ENCODE measurements at regions not wholly inside any gene's neighbourhood (a gene's known extent, or its start where the extent isn't known, plus 50 kb on each side); places are given as distances from the start of the nearest gene placed in this dataset.
A peak's percentile ranks its signal among the peaks of the same experiment; 100 is the strongest.

DNA sequence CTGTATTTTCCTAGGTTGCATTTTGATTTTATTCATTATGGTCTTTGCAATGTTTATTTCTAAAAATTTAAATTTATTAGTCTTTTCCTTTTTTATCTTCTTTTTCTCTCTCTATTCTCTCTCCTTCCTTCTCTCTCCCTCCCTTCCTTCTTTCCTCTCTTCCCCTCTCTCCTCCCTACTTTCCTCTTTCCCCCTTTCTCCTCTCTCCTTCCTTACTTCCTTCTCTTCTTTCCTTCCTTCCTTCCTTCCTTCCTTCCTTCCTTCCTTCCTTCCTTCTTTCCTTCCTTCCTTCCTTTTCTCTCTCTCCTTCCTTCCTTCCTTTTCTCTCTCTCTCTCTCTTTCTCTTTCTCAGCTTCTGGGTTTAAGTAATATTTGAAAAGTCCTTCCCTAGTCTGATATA lies 72.8 kb upstream of the RASGRF1 start:
- DNase-seq (ENCODE audit: unreplicated experiment): no peak

DNA sequence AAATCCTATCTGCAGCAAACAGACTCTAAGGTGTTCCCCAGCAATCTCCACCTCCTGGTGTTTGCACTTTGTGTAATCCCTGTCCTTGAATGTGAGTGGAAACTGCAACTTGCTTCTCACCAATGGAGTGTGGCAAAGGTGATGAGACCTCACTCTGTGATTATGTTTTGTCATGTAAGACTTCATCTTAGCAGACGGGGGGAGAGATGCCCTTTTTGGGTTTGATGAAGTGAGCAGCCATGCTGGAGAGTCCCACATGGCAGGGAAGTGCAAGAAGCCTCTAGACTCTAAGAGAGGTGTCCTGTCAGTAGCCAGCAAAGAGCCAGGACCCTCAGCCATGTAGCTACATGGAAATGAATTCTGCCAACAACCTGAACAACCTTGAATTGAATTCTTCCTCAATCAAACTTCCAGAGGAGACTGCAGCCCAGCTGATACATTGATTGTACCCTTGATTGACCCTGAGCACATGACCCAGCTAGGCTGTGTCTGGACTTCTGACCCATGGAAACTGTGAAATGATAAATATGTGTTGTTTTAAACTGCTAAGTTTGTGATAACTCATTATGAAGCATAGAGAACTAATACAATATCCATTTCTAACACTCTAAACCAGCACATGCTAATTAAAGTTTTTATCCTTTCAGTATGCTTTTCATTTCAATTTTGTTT lies 71.4 kb upstream of the RASGRF1 start:
- intact Hi-C loops (cut with micrococcal nuclease): no loop called here
- TF ChIP-seq, protein P1, sequence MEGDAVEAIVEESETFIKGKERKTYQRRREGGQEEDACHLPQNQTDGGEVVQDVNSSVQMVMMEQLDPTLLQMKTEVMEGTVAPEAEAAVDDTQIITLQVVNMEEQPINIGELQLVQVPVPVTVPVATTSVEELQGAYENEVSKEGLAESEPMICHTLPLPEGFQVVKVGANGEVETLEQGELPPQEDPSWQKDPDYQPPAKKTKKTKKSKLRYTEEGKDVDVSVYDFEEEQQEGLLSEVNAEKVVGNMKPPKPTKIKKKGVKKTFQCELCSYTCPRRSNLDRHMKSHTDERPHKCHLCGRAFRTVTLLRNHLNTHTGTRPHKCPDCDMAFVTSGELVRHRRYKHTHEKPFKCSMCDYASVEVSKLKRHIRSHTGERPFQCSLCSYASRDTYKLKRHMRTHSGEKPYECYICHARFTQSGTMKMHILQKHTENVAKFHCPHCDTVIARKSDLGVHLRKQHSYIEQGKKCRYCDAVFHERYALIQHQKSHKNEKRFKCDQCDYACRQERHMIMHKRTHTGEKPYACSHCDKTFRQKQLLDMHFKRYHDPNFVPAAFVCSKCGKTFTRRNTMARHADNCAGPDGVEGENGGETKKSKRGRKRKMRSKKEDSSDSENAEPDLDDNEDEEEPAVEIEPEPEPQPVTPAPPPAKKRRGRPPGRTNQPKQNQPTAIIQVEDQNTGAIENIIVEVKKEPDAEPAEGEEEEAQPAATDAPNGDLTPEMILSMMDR (IDR thresholded peaks at IDR 0.05; ENCODE audit: unreplicated experiment): no peak
- peaks cover 7% of the 10 kb centered on the region for H3K4me1 Mint-ChIP-seq (ENCODE audit: insufficient read depth, unreplicated experiment)
- no peak for DNase-seq (ENCODE audit: unreplicated experiment)
- H3K4me3 Mint-ChIP-seq (ENCODE audit: unreplicated experiment): no peak overlapping the region
- ChIA-PET CTCF (no interaction called here), POLR2A (no interaction called here)
- no peaks in the 10 kb centered on the region for H3K36me3 Mint-ChIP-seq (ENCODE audit: insufficient read depth, unreplicated experiment)
- H3K27ac Mint-ChIP-seq (ENCODE audit: low read depth, unreplicated experiment): no peak overlapping the region
- H3K27me3 Mint-ChIP-seq (ENCODE audit: insufficient read depth, unreplicated experiment): no peaks in the 10 kb centered on the region
- H3K9me3 Mint-ChIP-seq (ENCODE audit: unreplicated experiment): no peaks in the 10 kb centered on the region
- no TSS peak for BruUV-seq (replicated peaks)

More for the DNA sequence above, 72.8 kb upstream of the RASGRF1 start:
- Mint-ChIP-seq H3K4me1 (ENCODE audit: insufficient read depth, unreplicated experiment) (peaks cover 3% of the 10 kb centered on the region), H3K27me3 (ENCODE audit: insufficient read depth, unreplicated experiment) (no peaks in the 10 kb centered on the region), H3K36me3 (ENCODE audit: insufficient read depth, unreplicated experiment) (no peaks in the 10 kb centered on the region), H3K27ac (ENCODE audit: low read depth, unreplicated experiment) (no peak overlapping the region), H3K9me3 (ENCODE audit: unreplicated experiment) (no peaks in the 10 kb centered on the region), H3K4me3 (ENCODE audit: unreplicated experiment) (no peak overlapping the region)
- POLR2A ChIA-PET: no interaction called here
- no TSS peak for BruUV-seq (replicated peaks)
- TF ChIP-seq, protein P1 (IDR thresholded peaks at IDR 0.05; ENCODE audit: unreplicated experiment): no peak
- CTCF ChIA-PET: no interaction called here
- intact Hi-C loops (cut with micrococcal nuclease): no loop called here

DNA sequence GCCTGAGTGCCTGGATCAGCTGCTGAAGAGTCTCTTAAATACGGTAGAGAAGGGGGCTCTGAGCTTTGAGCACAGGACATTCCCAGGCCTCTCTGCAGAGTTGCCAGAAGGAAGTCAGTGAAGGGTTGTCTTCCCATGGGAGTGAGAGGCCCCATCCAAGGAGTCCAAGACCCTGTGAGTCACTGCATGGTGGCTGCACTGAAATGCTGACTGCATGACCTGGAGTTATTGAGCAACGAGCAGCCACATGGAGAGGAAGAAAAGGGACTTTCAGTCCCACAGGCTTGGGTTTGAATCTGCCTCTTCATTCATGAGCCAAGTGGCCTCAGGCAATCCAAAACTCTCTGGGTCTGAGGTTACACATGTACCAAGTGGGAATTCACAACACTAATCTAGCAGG lies 69.6 kb upstream of the RASGRF1 start:
- Mint-ChIP-seq H3K27ac (ENCODE audit: low read depth, unreplicated experiment) (no peak overlapping the region), H3K4me3 (ENCODE audit: unreplicated experiment) (no peak overlapping the region), H3K4me1 (ENCODE audit: insufficient read depth, unreplicated experiment) (peaks cover 7% of the 10 kb centered on the region), H3K36me3 (ENCODE audit: insufficient read depth, unreplicated experiment) (no peaks in the 10 kb centered on the region), H3K9me3 (ENCODE audit: unreplicated experiment) (no peaks in the 10 kb centered on the region), H3K27me3 (ENCODE audit: insufficient read depth, unreplicated experiment) (no peaks in the 10 kb centered on the region)
- intact Hi-C loops (cut with micrococcal nuclease): no loop called here
- ChIA-PET CTCF (interaction anchor here (0.8 to 2.0 kb wide), 3 partner anchors 9 to 24 kb away, joined by 3 to 7 read pairs (median 3); no protein-coding TSS in a partner anchor), POLR2A (no interaction called here)
- TF ChIP-seq, protein P1 (IDR thresholded peaks at IDR 0.05; ENCODE audit: unreplicated experiment): no peak
- peak; percentile 81 for DNase-seq (ENCODE audit: unreplicated experiment)
- no TSS peak for BruUV-seq (replicated peaks)

DNA sequence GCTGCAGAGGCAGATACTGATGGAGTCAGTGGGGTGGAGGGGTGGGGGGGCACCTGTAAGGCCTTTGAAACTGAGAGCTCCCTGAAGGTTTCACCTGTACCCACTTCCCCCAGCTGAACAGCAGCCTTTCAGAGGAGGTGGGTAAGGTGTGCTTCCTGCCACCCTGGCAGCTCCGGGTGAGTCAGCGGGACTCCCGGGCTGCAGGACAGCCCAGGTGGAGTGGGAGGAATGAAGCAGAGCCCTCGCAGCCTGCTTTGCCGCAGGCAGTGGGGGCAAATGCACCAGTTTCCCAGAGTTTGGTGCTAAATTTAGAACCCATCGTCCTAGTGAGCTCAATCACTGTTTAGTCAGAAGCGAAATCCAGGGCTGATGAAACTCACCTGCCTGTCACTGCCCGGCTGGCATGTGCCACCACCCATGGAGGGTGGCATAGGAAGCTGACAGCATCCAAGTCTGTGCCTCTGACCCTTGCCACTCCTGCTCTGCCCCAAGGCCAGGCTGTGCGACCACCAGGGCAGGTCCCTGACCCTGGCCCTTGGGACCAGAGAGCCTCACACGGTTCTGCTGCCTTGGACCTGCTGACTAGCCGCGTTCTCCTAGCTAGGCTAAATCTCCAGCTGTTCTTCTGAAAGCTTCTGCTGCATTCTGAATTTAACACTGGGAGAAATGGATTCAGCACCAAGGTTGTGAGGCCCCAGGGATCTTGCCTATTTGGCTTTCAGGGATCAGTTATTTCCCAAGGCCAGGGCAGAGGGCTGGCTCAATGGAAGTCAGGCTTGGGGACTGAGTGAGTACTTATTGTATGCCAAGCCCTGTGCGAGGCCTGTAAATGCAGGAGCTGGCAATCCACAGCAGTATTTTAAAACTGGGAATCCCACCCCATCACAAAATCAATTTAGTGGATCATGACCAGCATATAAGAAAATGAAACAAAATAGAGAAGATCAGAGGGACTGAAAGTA lies 67.3 kb upstream of the RASGRF1 start:
- ChIA-PET CTCF (interaction anchor here (0.6 to 2.6 kb wide), 3 partner anchors 27 to 130 kb away, joined by 3 to 17 read pairs (median 5); no protein-coding TSS in a partner anchor), POLR2A (interaction anchor here (0.6 to 1.6 kb wide), 3 partner anchors 8 to 19 kb away, joined by 3 read pairs; no protein-coding TSS in a partner anchor)

More for the DNA sequence above, 67.3 kb upstream of the RASGRF1 start:
- BruUV-seq (replicated peaks): no TSS peak
- H3K36me3 Mint-ChIP-seq (ENCODE audit: insufficient read depth, unreplicated experiment): no peaks in the 10 kb centered on the region
- TF ChIP-seq, protein P1 (IDR thresholded peaks at IDR 0.05; ENCODE audit: unreplicated experiment): no peak
- H3K27me3 Mint-ChIP-seq (ENCODE audit: insufficient read depth, unreplicated experiment): no peaks in the 10 kb centered on the region
- H3K27ac Mint-ChIP-seq (ENCODE audit: low read depth, unreplicated experiment): peak overlapping the region; percentile 55
- peak; percentile 83 for DNase-seq (ENCODE audit: unreplicated experiment)
- intact Hi-C loops (cut with micrococcal nuclease): no loop called here
- no peaks in the 10 kb centered on the region for H3K9me3 Mint-ChIP-seq (ENCODE audit: unreplicated experiment)
- H3K4me3 Mint-ChIP-seq (ENCODE audit: unreplicated experiment): no peak overlapping the region
- peaks cover 7% of the 10 kb centered on the region for H3K4me1 Mint-ChIP-seq (ENCODE audit: insufficient read depth, unreplicated experiment)
